ENCODE measurements at regions not wholly inside any gene's neighbourhood (a gene's known extent, or its start where the extent isn't known, plus 50 kb on each side); places are given as distances from the start of the nearest gene placed in this dataset.

DNA sequence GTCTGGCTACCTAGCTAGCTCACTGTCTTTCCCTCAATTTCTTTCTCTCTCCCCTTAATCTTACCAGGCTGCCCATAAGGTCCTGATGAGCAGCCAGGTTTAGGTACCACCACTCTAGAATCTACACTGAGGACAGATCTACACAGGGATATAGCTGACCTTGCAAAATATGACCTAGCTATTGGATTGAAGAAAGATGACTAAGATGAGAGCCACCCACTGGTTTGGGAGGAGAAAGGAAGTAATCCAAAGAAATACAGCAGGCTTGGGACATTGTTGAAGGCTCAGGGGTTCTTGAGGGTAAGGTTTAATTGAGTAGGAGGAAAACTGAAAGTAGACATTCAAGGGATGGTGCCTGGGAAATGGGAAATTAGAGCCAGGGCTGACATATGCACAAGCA lies 142.0 kb upstream of the TMC3 start:
- Histone ChIP-seq H3K9ac (no peak overlapping the region), H3K9me2 (no peaks in the 10 kb centered on the region; the same call in 1 of the 2 replicates), H3K9me3 (no peaks in the 10 kb centered on the region), H3K4me3 (ENCODE audit: low read depth in 2 of 2, low read length in 1 of 2) (no peak overlapping the region), H3K27me3 (ENCODE audit: insufficient read depth) (no peaks in the 10 kb centered on the region), H3K79me2 (ENCODE audit: insufficient read depth) (no peaks in the 10 kb centered on the region), H3K4me2 (peak overlapping the region; percentile 47; the same call in 1 of the 2 replicates), H4K20me1 (ENCODE audit: insufficient read depth) (no peaks in the 10 kb centered on the region), H3K4me1 (ENCODE audit: control insufficient read depth in 1 of 2, insufficient read depth in 2 of 2, low read depth in 1 of 2, low read length in 1 of 2) (peaks cover 0 to 1% of the 10 kb centered on the region in 2 experiments; a peak in 1 of 4 replicates), H2AFZ (ENCODE audit: low read depth) (no peak overlapping the region), H3K27ac (ENCODE audit: low read depth in 2 of 2, low read length in 1 of 2) (peak overlapping the region in 1 of 2 experiments; percentile 52; a peak in 2 of 4 replicates), H3F3A (replicated peaks; ENCODE audit: insufficient read depth) (peaks cover 35% of the 10 kb centered on the region), H3K36me3 (replicated peaks in 1 of 2; ENCODE audit: control insufficient read depth in 1 of 2, insufficient read depth in 2 of 2, low read length in 1 of 2) (no peaks in the 10 kb centered on the region)
- no peak for DNase-seq
- TF ChIP-seq MEF2A (IDR thresholded peaks at IDR 0.05; ENCODE audit: borderline replicate concordance, low read depth), result no peak
- TF ChIP-seq EP300 (IDR thresholded peaks at IDR 0.05; ENCODE audit: borderline replicate concordance in 1 of 2, low read depth in 1 of 2, low read length in 1 of 2), result no peak
- POLR2A ChIA-PET, result interaction anchor here (0.5 kb wide), 1 partner anchor 339 kb away, joined by 3 read pairs; no protein-coding TSS in a partner anchor
- CTCF ChIA-PET, result no interaction called here

GRCh38 chr15:81514725-81515124 lies 140.7 kb upstream of the TMC3 start:
- Histone ChIP-seq H3K79me2 (ENCODE audit: insufficient read depth) (no peaks in the 10 kb centered on the region), H2AFZ (ENCODE audit: low read depth) (0 out of 2 replicates have a peak overlapping the region, but pooled peaks have one; percentile 39), H3K4me2 (no peak overlapping the region), H3K9ac (no peak overlapping the region), H3K27me3 (ENCODE audit: insufficient read depth) (no peaks in the 10 kb centered on the region), H3K4me3 (ENCODE audit: low read depth in 2 of 2, low read length in 1 of 2) (no peak overlapping the region), H3K36me3 (replicated peaks in 1 of 2; ENCODE audit: control insufficient read depth in 1 of 2, insufficient read depth in 2 of 2, low read length in 1 of 2) (no peaks in the 10 kb centered on the region), H3K9me3 (no peaks in the 10 kb centered on the region), H3K4me1 (ENCODE audit: control insufficient read depth in 1 of 2, insufficient read depth in 2 of 2, low read depth in 1 of 2, low read length in 1 of 2) (peaks cover 0 to 8% of the 10 kb centered on the region in 2 experiments; a peak in 1 of 4 replicates), H3F3A (replicated peaks; ENCODE audit: insufficient read depth) (peaks cover 46% of the 10 kb centered on the region), H4K20me1 (ENCODE audit: insufficient read depth) (no peaks in the 10 kb centered on the region), H3K27ac (ENCODE audit: low read depth in 2 of 2, low read length in 1 of 2) (peak overlapping the region in 1 of 2 experiments; percentile 28; a peak in 2 of 4 replicates), H3K9me2 (no peaks in the 10 kb centered on the region)
- CTCF ChIA-PET, result no interaction called here
- DNase-seq, result no peak
- POLR2A ChIA-PET, result no interaction called here
- TF ChIP-seq, protein P1, sequence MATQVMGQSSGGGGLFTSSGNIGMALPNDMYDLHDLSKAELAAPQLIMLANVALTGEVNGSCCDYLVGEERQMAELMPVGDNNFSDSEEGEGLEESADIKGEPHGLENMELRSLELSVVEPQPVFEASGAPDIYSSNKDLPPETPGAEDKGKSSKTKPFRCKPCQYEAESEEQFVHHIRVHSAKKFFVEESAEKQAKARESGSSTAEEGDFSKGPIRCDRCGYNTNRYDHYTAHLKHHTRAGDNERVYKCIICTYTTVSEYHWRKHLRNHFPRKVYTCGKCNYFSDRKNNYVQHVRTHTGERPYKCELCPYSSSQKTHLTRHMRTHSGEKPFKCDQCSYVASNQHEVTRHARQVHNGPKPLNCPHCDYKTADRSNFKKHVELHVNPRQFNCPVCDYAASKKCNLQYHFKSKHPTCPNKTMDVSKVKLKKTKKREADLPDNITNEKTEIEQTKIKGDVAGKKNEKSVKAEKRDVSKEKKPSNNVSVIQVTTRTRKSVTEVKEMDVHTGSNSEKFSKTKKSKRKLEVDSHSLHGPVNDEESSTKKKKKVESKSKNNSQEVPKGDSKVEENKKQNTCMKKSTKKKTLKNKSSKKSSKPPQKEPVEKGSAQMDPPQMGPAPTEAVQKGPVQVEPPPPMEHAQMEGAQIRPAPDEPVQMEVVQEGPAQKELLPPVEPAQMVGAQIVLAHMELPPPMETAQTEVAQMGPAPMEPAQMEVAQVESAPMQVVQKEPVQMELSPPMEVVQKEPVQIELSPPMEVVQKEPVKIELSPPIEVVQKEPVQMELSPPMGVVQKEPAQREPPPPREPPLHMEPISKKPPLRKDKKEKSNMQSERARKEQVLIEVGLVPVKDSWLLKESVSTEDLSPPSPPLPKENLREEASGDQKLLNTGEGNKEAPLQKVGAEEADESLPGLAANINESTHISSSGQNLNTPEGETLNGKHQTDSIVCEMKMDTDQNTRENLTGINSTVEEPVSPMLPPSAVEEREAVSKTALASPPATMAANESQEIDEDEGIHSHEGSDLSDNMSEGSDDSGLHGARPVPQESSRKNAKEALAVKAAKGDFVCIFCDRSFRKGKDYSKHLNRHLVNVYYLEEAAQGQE (IDR thresholded peaks at IDR 0.05; ENCODE audit: low read depth, low read length), result no peak
- TF ChIP-seq CHD2 (IDR thresholded peaks at IDR 0.05; ENCODE audit: low read length, partially characterized antibody), result no peak
- TF ChIP-seq, protein P2, sequence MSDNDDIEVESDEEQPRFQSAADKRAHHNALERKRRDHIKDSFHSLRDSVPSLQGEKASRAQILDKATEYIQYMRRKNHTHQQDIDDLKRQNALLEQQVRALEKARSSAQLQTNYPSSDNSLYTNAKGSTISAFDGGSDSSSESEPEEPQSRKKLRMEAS (IDR thresholded peaks at IDR 0.05; ENCODE audit: low read depth), result no peak
- no peak for TF ChIP-seq EP300 (IDR thresholded peaks at IDR 0.05; ENCODE audit: borderline replicate concordance in 1 of 2, low read depth in 1 of 2, low read length in 1 of 2)
- no peak for TF ChIP-seq TEAD4 (IDR thresholded peaks at IDR 0.05; ENCODE audit: borderline replicate concordance, insufficient read depth)
- TF ChIP-seq, protein P3, sequence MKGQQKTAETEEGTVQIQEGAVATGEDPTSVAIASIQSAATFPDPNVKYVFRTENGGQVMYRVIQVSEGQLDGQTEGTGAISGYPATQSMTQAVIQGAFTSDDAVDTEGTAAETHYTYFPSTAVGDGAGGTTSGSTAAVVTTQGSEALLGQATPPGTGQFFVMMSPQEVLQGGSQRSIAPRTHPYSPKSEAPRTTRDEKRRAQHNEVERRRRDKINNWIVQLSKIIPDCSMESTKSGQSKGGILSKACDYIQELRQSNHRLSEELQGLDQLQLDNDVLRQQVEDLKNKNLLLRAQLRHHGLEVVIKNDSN (IDR thresholded peaks at IDR 0.05; ENCODE audit: borderline replicate concordance, low read depth), result no peak
- no peak for TF ChIP-seq RXRA (IDR thresholded peaks at IDR 0.05; ENCODE audit: borderline replicate concordance, low read depth)
- TF ChIP-seq SIN3A (IDR thresholded peaks at IDR 0.05; ENCODE audit: borderline replicate concordance, low read depth, low read length), result no peak
- no peak for TF ChIP-seq SMC3 (IDR thresholded peaks at IDR 0.05; ENCODE audit: low read depth, low read length)
- no peak for TF ChIP-seq EZH2phosphoT487 (IDR thresholded peaks at IDR 0.05; ENCODE audit: borderline replicate concordance, low read depth)
- TF ChIP-seq YY1 (IDR thresholded peaks at IDR 0.05; ENCODE audit: low read depth), result no peak
- 56% methylated on average over 1 of the region's 1 CpG for WGBS (ENCODE audit: low lambda C conversion rate)
